DOHH2 (cell line): ENCODE measurements at regions not wholly inside any gene's neighbourhood (a gene's known extent, or its start where the extent isn't known, plus 50 kb on each side); places are given as distances from the start of the nearest gene placed in this dataset.

Experiments used
- CTCF ChIP-seq: fragments of 200-600 bp; sonication (generic); IDR thresholded peaks from one replicate; pipeline ENCODE4 v1.5.1; 2014; ENCODE audit warnings: antibody characterized with exemption, mild to moderate bottlenecking, low read depth, low read length; ENCODE audit not compliant: poor library complexity, severe bottlenecking
- EZH2phosphoT487 ChIP-seq: fragments of 200-600 bp; sonication (generic); IDR thresholded peaks from 2 replicates; pipeline ENCODE4 v1.6.1; 2017; ENCODE audit warnings: borderline replicate concordance, mild to moderate bottlenecking, antibody characterized with exemption, low read length, moderate library complexity, mixed read lengths

- TF ChIP-seq CTCF = no peak
- no peak for TF ChIP-seq EZH2phosphoT487
Measured at GRCh38 chr11:20211691-20212090, 51.4 kb upstream of the DBX1 start.
